MCF 10A (cell line): ENCODE measurements at regions not wholly inside any gene's neighbourhood (a gene's known extent, or its start where the extent isn't known, plus 50 kb on each side); places are given as distances from the start of the nearest gene placed in this dataset.

Experiments used
- BruUV-seq: library from RNA; stranded (reverse); fragments of 400-500 nt; replicated peaks from 2 replicates; lab custom pipeline; 2021; lab: Mats Ljungman, UMichigan
- CTCF ChIA-PET: fragments of 300-600 bp; sonication (Branson Sonifier 250); formaldehyde crosslinking; extraction: SDS; loops from one replicate; lab custom pipeline; 2021; ENCODE audit warnings: antibody characterized with exemption, inconsistent platforms; lab: Yijun Ruan, JAX
- POLR2A ChIA-PET: fragments of 300-600, 350-650 bp; sonication (Branson Sonifier 250); formaldehyde crosslinking; extraction: SDS; loops from one replicate; lab custom pipeline; 2020; ENCODE audit warnings: antibody characterized with exemption, inconsistent platforms; lab: Yijun Ruan, JAX
- DNase-seq: peaks from one replicate; pipeline ENCODE4 v3.0.0-alpha.2; 2018; ENCODE audit not compliant: unreplicated experiment
- H3K27ac Mint-ChIP-seq: one replicate; pipeline ENCODE4 v1.8.0; 2022; ENCODE audit warnings: mild to moderate bottlenecking, low read depth, mixed read lengths; ENCODE audit not compliant: unreplicated experiment
- H3K27me3 Mint-ChIP-seq: one replicate; pipeline ENCODE4 v1.8.0; 2022; ENCODE audit warnings: mixed read lengths; ENCODE audit not compliant: insufficient read depth, unreplicated experiment
- H3K36me3 Mint-ChIP-seq: one replicate; pipeline ENCODE4 v1.8.0; 2022; ENCODE audit warnings: mild to moderate bottlenecking, moderate library complexity, mixed read lengths; ENCODE audit not compliant: insufficient read depth, unreplicated experiment
- H3K4me1 Mint-ChIP-seq: one replicate; pipeline ENCODE4 v1.8.0; 2022; ENCODE audit warnings: mixed read lengths; ENCODE audit not compliant: insufficient read depth, unreplicated experiment
- H3K4me3 Mint-ChIP-seq: one replicate; pipeline ENCODE4 v1.8.0; 2022; ENCODE audit warnings: mild to moderate bottlenecking, moderate library complexity, mixed read lengths; ENCODE audit not compliant: unreplicated experiment
- H3K9me3 Mint-ChIP-seq: one replicate; pipeline ENCODE4 v1.8.0; 2022; ENCODE audit warnings: mixed read lengths; ENCODE audit not compliant: unreplicated experiment
- intact Hi-C: fragments of 100-400 bp; cut with micrococcal nuclease; formaldehyde crosslinking; loops from 2 replicates; pipeline ENCODE4 v1.14.1; 2022
- TF ChIP-seq, protein P1 (sequence below): fragments of 200-600 bp; IDR thresholded peaks from one replicate; pipeline ENCODE4 v1.8.0; 2022; ENCODE audit warnings: antibody characterized with exemption, mild to moderate bottlenecking; ENCODE audit not compliant: unreplicated experiment

DNA sequence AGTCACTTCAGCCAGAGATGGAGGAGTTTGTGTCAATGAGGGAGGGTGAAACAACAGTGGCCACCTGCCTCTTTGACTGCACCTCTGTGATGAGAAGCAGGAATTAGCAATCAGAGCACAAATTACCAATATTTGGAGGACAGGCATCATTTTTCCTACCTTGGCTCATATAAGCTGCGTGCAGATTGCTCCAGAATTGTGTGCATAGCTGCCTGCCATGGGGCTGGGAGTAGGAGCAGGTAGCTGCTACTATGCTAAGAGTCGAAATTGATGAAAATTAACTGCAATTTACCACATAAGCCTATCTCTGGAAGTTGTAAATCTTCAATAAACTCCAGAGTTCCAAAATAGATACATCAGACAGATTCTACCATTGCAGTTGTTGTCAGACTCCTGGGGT is 167.5 kb upstream of the HTR2A start:
- Mint-ChIP-seq H3K27me3 (no peaks in the 10 kb centered on the region), H3K27ac (no peak overlapping the region), H3K4me1 (no peaks in the 10 kb centered on the region), H3K4me3 (no peak overlapping the region), H3K36me3 (no peaks in the 10 kb centered on the region), H3K9me3 (peaks cover 19% of the 10 kb centered on the region)
- CTCF ChIA-PET = interaction anchor here (0.7 kb wide), 1 partner anchor 33 kb away, joined by 4 read pairs; no protein-coding TSS in a partner anchor
- DNase-seq = no peak
- TF ChIP-seq, protein P1, sequence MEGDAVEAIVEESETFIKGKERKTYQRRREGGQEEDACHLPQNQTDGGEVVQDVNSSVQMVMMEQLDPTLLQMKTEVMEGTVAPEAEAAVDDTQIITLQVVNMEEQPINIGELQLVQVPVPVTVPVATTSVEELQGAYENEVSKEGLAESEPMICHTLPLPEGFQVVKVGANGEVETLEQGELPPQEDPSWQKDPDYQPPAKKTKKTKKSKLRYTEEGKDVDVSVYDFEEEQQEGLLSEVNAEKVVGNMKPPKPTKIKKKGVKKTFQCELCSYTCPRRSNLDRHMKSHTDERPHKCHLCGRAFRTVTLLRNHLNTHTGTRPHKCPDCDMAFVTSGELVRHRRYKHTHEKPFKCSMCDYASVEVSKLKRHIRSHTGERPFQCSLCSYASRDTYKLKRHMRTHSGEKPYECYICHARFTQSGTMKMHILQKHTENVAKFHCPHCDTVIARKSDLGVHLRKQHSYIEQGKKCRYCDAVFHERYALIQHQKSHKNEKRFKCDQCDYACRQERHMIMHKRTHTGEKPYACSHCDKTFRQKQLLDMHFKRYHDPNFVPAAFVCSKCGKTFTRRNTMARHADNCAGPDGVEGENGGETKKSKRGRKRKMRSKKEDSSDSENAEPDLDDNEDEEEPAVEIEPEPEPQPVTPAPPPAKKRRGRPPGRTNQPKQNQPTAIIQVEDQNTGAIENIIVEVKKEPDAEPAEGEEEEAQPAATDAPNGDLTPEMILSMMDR = no peak
- intact Hi-C loops = no loop called here
- no TSS peak for BruUV-seq
- POLR2A ChIA-PET = no interaction called here

DNA sequence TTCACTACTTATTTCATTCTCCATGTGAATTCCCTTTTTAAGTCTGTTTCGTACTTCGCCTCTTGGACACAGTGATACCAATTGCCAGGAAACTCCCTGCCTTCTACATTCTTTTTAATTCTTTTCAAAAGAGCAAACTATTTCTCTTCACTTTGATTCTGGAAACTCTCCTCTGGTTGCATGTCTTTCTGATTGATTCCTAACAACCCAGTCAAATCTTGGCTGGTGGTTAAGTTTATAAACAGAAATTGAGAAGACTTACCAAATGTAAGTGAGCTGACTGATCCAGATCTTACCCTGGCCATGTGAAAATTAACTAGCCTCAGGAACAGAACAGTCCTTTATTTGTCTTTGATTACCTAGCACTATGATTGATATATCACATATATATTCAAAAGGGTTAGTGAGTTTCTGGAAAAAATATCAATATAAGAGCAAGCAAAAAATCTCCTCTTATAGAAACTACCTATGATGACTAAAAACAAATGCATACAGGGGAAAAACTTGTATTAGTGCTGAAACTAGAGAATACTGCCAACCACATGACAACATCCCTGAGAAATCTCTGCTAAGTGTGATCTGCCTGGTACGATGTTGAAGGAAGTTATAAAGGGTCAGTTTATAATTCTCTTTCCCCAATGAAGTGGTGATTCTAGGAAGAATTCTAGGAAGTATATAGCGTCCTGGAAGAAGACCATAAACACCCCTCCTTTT is 152.6 kb upstream of the HTR2A start:
- intact Hi-C loops = no loop called here
- H3K27ac Mint-ChIP-seq = no peak overlapping the region
- no peaks in the 10 kb centered on the region for H3K36me3 Mint-ChIP-seq
- no peak overlapping the region for H3K4me3 Mint-ChIP-seq
- BruUV-seq = no TSS peak
- H3K4me1 Mint-ChIP-seq = no peaks in the 10 kb centered on the region
- H3K27me3 Mint-ChIP-seq = no peaks in the 10 kb centered on the region
- H3K9me3 Mint-ChIP-seq = no peaks in the 10 kb centered on the region
- ChIA-PET POLR2A (interaction anchor here (0.6 kb wide), 1 partner anchor 219 kb away, joined by 3 read pairs; no protein-coding TSS in a partner anchor), CTCF (interaction anchor here (0.7 kb wide), 1 partner anchor 592 kb away, joined by 3 read pairs; no protein-coding TSS in a partner anchor)
- no peak for DNase-seq
- TF ChIP-seq, protein P1 = no peak

DNA sequence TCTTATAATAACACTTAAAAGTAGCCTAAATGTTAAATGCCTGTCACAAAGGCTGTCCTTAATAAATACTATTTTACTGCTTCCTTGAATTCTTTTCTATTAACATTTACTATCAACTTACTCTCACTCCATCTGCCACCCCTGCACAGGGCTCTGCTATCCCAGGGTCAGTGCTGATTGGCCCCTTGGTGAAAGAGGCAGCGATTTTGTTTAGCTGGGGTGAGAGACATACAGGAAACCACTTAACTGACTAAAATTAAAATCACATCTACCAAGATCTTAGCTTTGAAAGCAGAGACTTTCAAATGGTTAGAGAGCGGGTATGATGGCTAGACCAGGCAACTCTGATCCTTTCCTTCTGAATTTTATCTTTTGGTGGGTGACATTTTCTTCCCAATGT is 149.9 kb upstream of the HTR2A start:
- TF ChIP-seq, protein P1 = no peak
- ChIA-PET POLR2A (interaction anchor here (0.6 kb wide), 1 partner anchor 222 kb away, joined by 4 read pairs; no protein-coding TSS in a partner anchor), CTCF (no interaction called here)
- BruUV-seq = no TSS peak
- H3K27ac Mint-ChIP-seq = no peak overlapping the region
- no peaks in the 10 kb centered on the region for H3K36me3 Mint-ChIP-seq
- no peak overlapping the region for H3K4me3 Mint-ChIP-seq
- H3K9me3 Mint-ChIP-seq = no peaks in the 10 kb centered on the region
- no peaks in the 10 kb centered on the region for H3K27me3 Mint-ChIP-seq
- no peaks in the 10 kb centered on the region for H3K4me1 Mint-ChIP-seq
- intact Hi-C loops = no loop called here
- DNase-seq = no peak

DNA sequence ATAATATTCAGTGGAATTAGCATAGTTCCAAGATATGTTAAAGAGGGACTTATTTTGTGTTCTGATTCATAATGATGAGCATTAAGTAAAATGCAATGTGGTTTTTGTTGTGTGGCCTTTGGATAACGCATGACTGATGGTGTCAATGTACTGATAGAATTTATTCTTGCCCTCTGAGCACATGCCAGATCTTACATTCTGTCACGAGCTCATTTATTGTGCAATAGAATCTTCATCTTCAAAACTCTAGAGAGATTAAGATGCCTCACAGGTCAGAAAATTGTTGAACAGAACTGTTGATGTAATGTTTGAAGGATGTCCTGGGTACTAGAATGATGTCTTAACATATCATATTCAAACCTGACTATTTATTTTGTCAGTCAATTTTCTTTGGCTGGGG is 148.0 kb upstream of the HTR2A start:
- Mint-ChIP-seq H3K4me1 (no peaks in the 10 kb centered on the region), H3K27ac (no peak overlapping the region), H3K27me3 (no peaks in the 10 kb centered on the region), H3K36me3 (no peaks in the 10 kb centered on the region), H3K9me3 (no peaks in the 10 kb centered on the region), H3K4me3 (no peak overlapping the region)
- ChIA-PET CTCF (interaction anchor here (0.7 kb wide), 1 partner anchor 61 kb away, joined by 4 read pairs; no protein-coding TSS in a partner anchor), POLR2A (no interaction called here)
- no TSS peak for BruUV-seq
- no peak for DNase-seq
- TF ChIP-seq, protein P1 = no peak
- intact Hi-C loops = no loop called here
